ENCODE measurements at regions not wholly inside any gene's neighbourhood (a gene's known extent, or its start where the extent isn't known, plus 50 kb on each side); places are given as distances from the start of the nearest gene placed in this dataset.

- no peaks in the 10 kb centered on the region for H3K27me3 Mint-ChIP-seq (ENCODE audit: insufficient read depth)
- H3K4me3 Mint-ChIP-seq = no peak overlapping the region
- peaks cover 74% of the 10 kb centered on the region for H3K4me1 Mint-ChIP-seq (ENCODE audit: low read depth)
- H3K27ac Mint-ChIP-seq = peak overlapping the region; percentile 8
- DNase-seq = peak; percentile 19
- no peak for TF ChIP-seq CTCF (IDR thresholded peaks at IDR 0.05)
- H3K36me3 Mint-ChIP-seq (ENCODE audit: low read depth) = peaks cover 71% of the 10 kb centered on the region
- no peaks in the 10 kb centered on the region for H3K9me3 Mint-ChIP-seq
Observed at GRCh38 chr10:4758256-4758655, 67.8 kb upstream of the AKR1E2 start.

- no peak for DNase-seq
- peaks cover 47% of the 10 kb centered on the region for H3K36me3 Mint-ChIP-seq (ENCODE audit: low read depth)
- no peak overlapping the region for H3K4me3 Mint-ChIP-seq
- no peaks in the 10 kb centered on the region for H3K27me3 Mint-ChIP-seq (ENCODE audit: insufficient read depth)
- H3K4me1 Mint-ChIP-seq (ENCODE audit: low read depth) = peaks cover 47% of the 10 kb centered on the region
- no peak for TF ChIP-seq CTCF (IDR thresholded peaks at IDR 0.05)
- H3K27ac Mint-ChIP-seq = no peak overlapping the region
- no peaks in the 10 kb centered on the region for H3K9me3 Mint-ChIP-seq
Observed at GRCh38 chr10:4755286-4755989, 70.6 kb upstream of the AKR1E2 start.

GRCh38 chr10:4754143-4754542, 71.9 kb upstream of the AKR1E2 start:
- TF ChIP-seq CTCF (IDR thresholded peaks at IDR 0.05) = no peak
- Mint-ChIP-seq H3K4me1 (ENCODE audit: low read depth) (peaks cover 42% of the 10 kb centered on the region), H3K27ac (no peak overlapping the region), H3K4me3 (no peak overlapping the region), H3K27me3 (ENCODE audit: insufficient read depth) (no peaks in the 10 kb centered on the region), H3K9me3 (no peaks in the 10 kb centered on the region), H3K36me3 (ENCODE audit: low read depth) (peaks cover 39% of the 10 kb centered on the region)
- no peak for DNase-seq

- Mint-ChIP-seq H3K27me3 (ENCODE audit: insufficient read depth) (no peaks in the 10 kb centered on the region), H3K9me3 (no peaks in the 10 kb centered on the region)
Observed at GRCh38 chr10:4751211-4751610, 74.8 kb upstream of the AKR1E2 start.

GRCh38 chr10:4749271-4749574, 76.8 kb upstream of the AKR1E2 start:
- no peaks in the 10 kb centered on the region for H3K27me3 Mint-ChIP-seq (ENCODE audit: insufficient read depth)
- no peak for DNase-seq
- H3K4me3 Mint-ChIP-seq = no peak overlapping the region
- H3K36me3 Mint-ChIP-seq (ENCODE audit: low read depth) = peaks cover 24% of the 10 kb centered on the region
- no peak overlapping the region for H3K27ac Mint-ChIP-seq
- TF ChIP-seq CTCF (IDR thresholded peaks at IDR 0.05) = no peak
- no peaks in the 10 kb centered on the region for H3K9me3 Mint-ChIP-seq
- H3K4me1 Mint-ChIP-seq (ENCODE audit: low read depth) = peaks cover 14% of the 10 kb centered on the region

More at GRCh38 chr10:4751211-4751610, 74.8 kb upstream of the AKR1E2 start:
- peaks cover 17% of the 10 kb centered on the region for H3K4me1 Mint-ChIP-seq (ENCODE audit: low read depth)
- no peak for TF ChIP-seq CTCF (IDR thresholded peaks at IDR 0.05)
- peaks cover 23% of the 10 kb centered on the region for H3K36me3 Mint-ChIP-seq (ENCODE audit: low read depth)
- no peak overlapping the region for H3K4me3 Mint-ChIP-seq
- H3K27ac Mint-ChIP-seq = no peak overlapping the region
- DNase-seq = no peak

Data from HFFc6 (cell line).